ENCODE measurements at regions not wholly inside any gene's neighbourhood (a gene's known extent, or its start where the extent isn't known, plus 50 kb on each side); places are given as distances from the start of the nearest gene placed in this dataset.

DNA sequence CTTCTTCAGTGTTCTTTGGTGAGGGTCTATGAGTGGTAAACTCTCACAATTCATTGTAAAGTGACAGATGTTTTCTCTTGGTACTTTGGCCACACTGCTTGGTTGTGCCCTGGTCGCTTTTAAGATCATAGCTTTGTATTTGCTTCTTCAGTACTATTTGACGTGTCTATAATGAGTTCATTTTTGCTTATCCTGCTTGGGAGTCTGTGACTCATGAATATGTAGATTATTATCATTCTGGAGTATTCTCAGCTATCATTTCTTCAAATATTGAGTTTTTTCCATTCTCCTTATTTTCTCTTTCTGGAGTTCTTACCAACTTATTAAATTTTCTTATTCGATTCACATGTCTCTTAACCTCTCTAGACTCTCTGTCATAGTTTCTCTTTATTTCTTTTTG is 73.0 kb upstream of the HS6ST1 start:
- TF ChIP-seq CTCF (IDR thresholded peaks at IDR 0.05), result no peak
- TF ChIP-seq POLR2A (IDR thresholded peaks at IDR 0.05), result no peak

Data from thyroid gland (tissue), 4 donors.